ENCODE measurements at regions not wholly inside any gene's neighbourhood (a gene's known extent, or its start where the extent isn't known, plus 50 kb on each side); places are given as distances from the start of the nearest gene placed in this dataset.

- no peaks in the 10 kb centered on the region for H3K27me3 ChIP-seq
- TF ChIP-seq CTCF (IDR thresholded peaks at IDR 0.05) = no peak
- TF ChIP-seq POLR2AphosphoS5 (IDR thresholded peaks at IDR 0.05) = no peak
- no peak for TF ChIP-seq EP300 (IDR thresholded peaks at IDR 0.05; ENCODE audit: low read depth)
- no peak for TF ChIP-seq POLR2A (IDR thresholded peaks at IDR 0.05)
- in situ Hi-C loops (cut with MboI; ENCODE audit: low pct_ligation_motif_present in 1 of 4, low pct_unique_long_range_greater_than_20kb in 1 of 4, low sequenced_read_pairs in 3 of 4) (no loop called here), intact Hi-C loops (cut with DNase I; ENCODE audit: low total_unique reads) (no loop called here)
- no peak for DNase-seq
- WGBS, 2 donors (ENCODE audit: low coverage in 1 of 2) = 32 to 39% methylated on average over 11 to 16 of the region's 16 CpGs
- H3K4me3 ChIP-seq = no peak overlapping the region
- peaks cover 0 to 7% (median 2%) of the 10 kb centered on the region in 4 donors for H3K4me1 ChIP-seq
- no peaks in the 10 kb centered on the region for H3K36me3 ChIP-seq
- H3K9me3 ChIP-seq = no peaks in the 10 kb centered on the region
- no peak overlapping the region for H3K27ac ChIP-seq
Observed at GRCh38 chr11:121928597-121929580, 187.1 kb downstream of the BLID start.

GRCh38 chr11:121927789-121928188 is 188.2 kb downstream of the BLID start:
- peaks cover 0 to 7% (median 2%) of the 10 kb centered on the region in 4 donors for H3K4me1 ChIP-seq
- no peak overlapping the region for H3K27ac ChIP-seq
- no peak for DNase-seq
- no peak overlapping the region for H3K4me3 ChIP-seq
- no peaks in the 10 kb centered on the region for H3K9me3 ChIP-seq
- 78% methylated on average over 6 of the region's 6 CpGs; no CpG with 5 or more reads in 1 of the 2 donors for WGBS, 2 donors (ENCODE audit: low coverage in 1 of 2)
- H3K36me3 ChIP-seq = no peaks in the 10 kb centered on the region
- intact Hi-C loops (cut with DNase I; ENCODE audit: low total_unique reads) (no loop called here), in situ Hi-C loops (cut with MboI; ENCODE audit: low pct_ligation_motif_present in 1 of 4, low pct_unique_long_range_greater_than_20kb in 1 of 4, low sequenced_read_pairs in 3 of 4) (no loop called here)
- no peaks in the 10 kb centered on the region for H3K27me3 ChIP-seq
- TF ChIP-seq CTCF (IDR thresholded peaks at IDR 0.05) (no peak), POLR2A (IDR thresholded peaks at IDR 0.05) (no peak), POLR2AphosphoS5 (IDR thresholded peaks at IDR 0.05) (no peak), EP300 (IDR thresholded peaks at IDR 0.05; ENCODE audit: low read depth) (no peak)

- Histone ChIP-seq H3K36me3 (no peaks in the 10 kb centered on the region), H3K4me3 (no peak overlapping the region), H3K27ac (no peak overlapping the region), H3K27me3 (no peaks in the 10 kb centered on the region), H3K9me3 (no peaks in the 10 kb centered on the region), H3K4me1 (peaks cover 0 to 7% (median 2%) of the 10 kb centered on the region in 4 donors)
- TF ChIP-seq EP300 (IDR thresholded peaks at IDR 0.05; ENCODE audit: low read depth) (no peak), POLR2AphosphoS5 (IDR thresholded peaks at IDR 0.05) (no peak), POLR2A (IDR thresholded peaks at IDR 0.05) (no peak), CTCF (IDR thresholded peaks at IDR 0.05) (no peak)
- in situ Hi-C loops (cut with MboI; ENCODE audit: low pct_ligation_motif_present in 1 of 4, low pct_unique_long_range_greater_than_20kb in 1 of 4, low sequenced_read_pairs in 3 of 4) (no loop called here), intact Hi-C loops (cut with DNase I; ENCODE audit: low total_unique reads) (no loop called here)
- 60 to 77% methylated on average over 3 to 8 of the region's 8 CpGs for WGBS, 2 donors (ENCODE audit: low coverage in 1 of 2)
- DNase-seq = no peak
Observed at GRCh38 chr11:121927097-121927785, 188.8 kb downstream of the BLID start.

- no peak for TF ChIP-seq POLR2AphosphoS5 (IDR thresholded peaks at IDR 0.05)
- no peaks in the 10 kb centered on the region for H3K9me3 ChIP-seq
- DNase-seq = no peak
- no peak overlapping the region for H3K4me3 ChIP-seq
- WGBS, 2 donors (ENCODE audit: low coverage in 1 of 2) = 88% methylated on average over 6 of the region's 6 CpGs; no CpG with 5 or more reads in 1 of the 2 donors
- no peaks in the 10 kb centered on the region for H3K27me3 ChIP-seq
- H3K4me1 ChIP-seq = peaks cover 0 to 7% (median 1%) of the 10 kb centered on the region in 4 donors
- H3K27ac ChIP-seq = no peak overlapping the region
- intact Hi-C loops (cut with DNase I; ENCODE audit: low total_unique reads) = no loop called here
- H3K36me3 ChIP-seq = no peaks in the 10 kb centered on the region
- in situ Hi-C loops (cut with MboI; ENCODE audit: low pct_ligation_motif_present in 1 of 4, low pct_unique_long_range_greater_than_20kb in 1 of 4, low sequenced_read_pairs in 3 of 4) = no loop called here
Observed at GRCh38 chr11:121924191-121924590, 191.8 kb downstream of the BLID start.

Measured in transverse colon (tissue), 4 donors.